ENCODE measurements at regions not wholly inside any gene's neighbourhood (a gene's known extent, or its start where the extent isn't known, plus 50 kb on each side); places are given as distances from the start of the nearest gene placed in this dataset.

- no peak for TF ChIP-seq CTCF (conservative IDR thresholded peaks at IDR 0.05; ENCODE audit: low read depth, low read length)
- no TSS peak for BruUV-seq (replicated peaks)
- no peak overlapping the region for H3K27ac ChIP-seq (ENCODE audit: low read length)
- CTCF ChIA-PET: no interaction called here
- no peaks in the 10 kb centered on the region for H3K4me1 ChIP-seq (ENCODE audit: insufficient read depth, low read length)
- ATAC-seq (no peak), DNase-seq (no peak)
- no peaks in the 10 kb centered on the region for H4K20me1 ChIP-seq (ENCODE audit: low read length)
- H3K9ac ChIP-seq (ENCODE audit: low read length): no peak overlapping the region
- H3K27me3 ChIP-seq (ENCODE audit: low read length): no peaks in the 10 kb centered on the region
- intact Hi-C loops (cut with micrococcal nuclease): no loop called here
- H3K4me2 ChIP-seq (ENCODE audit: low read length): no peak overlapping the region
- no peaks in the 10 kb centered on the region for H3K79me2 ChIP-seq (ENCODE audit: low read length)
- no peaks in the 10 kb centered on the region for H3K9me3 ChIP-seq (ENCODE audit: low read length)
- H3K36me3 ChIP-seq (ENCODE audit: low read depth, low read length): no peaks in the 10 kb centered on the region
- H3K4me3 ChIP-seq (ENCODE audit: low read length): no peak overlapping the region
- no peak overlapping the region for H2AFZ ChIP-seq (ENCODE audit: low read length)
- H3F3A ChIP-seq (ENCODE audit: low read length, unreplicated experiment): no peaks in the 10 kb centered on the region
- POLR2A ChIA-PET (ENCODE audit: unreplicated experiment): no interaction called here
- H3K9me2 ChIP-seq (replicated peaks; ENCODE audit: low read length): no peaks in the 10 kb centered on the region
Observed at GRCh38 chr2:146238254-146238966, 1606.4 kb upstream of the ACVR2A start.

GRCh38 chr2:146235158-146235557, 1609.7 kb upstream of the ACVR2A start:
- TF ChIP-seq CTCF (conservative IDR thresholded peaks at IDR 0.05; ENCODE audit: low read depth, low read length): no peak
- no peak for TF ChIP-seq EZH2 (IDR thresholded peaks at IDR 0.05; ENCODE audit: low read length, unreplicated experiment)
- TF ChIP-seq EZH2phosphoT487 (IDR thresholded peaks at IDR 0.05; ENCODE audit: borderline replicate concordance, low read length): no peak
- H3K27me3 ChIP-seq (ENCODE audit: low read length): no peaks in the 10 kb centered on the region
- H3K4me3 ChIP-seq (ENCODE audit: low read length): no peak overlapping the region
- no peak overlapping the region for H3K27ac ChIP-seq (ENCODE audit: low read length)
- ChIA-PET CTCF (no interaction called here), POLR2A (ENCODE audit: unreplicated experiment) (no interaction called here)
- no peaks in the 10 kb centered on the region for H4K20me1 ChIP-seq (ENCODE audit: low read length)
- no peaks in the 10 kb centered on the region for H3K9me3 ChIP-seq (ENCODE audit: low read length)
- no peaks in the 10 kb centered on the region for H3K79me2 ChIP-seq (ENCODE audit: low read length)
- DNase-seq: no peak
- no peaks in the 10 kb centered on the region for H3K36me3 ChIP-seq (ENCODE audit: low read depth, low read length)
- H2AFZ ChIP-seq (ENCODE audit: low read length): no peak overlapping the region
- intact Hi-C loops (cut with micrococcal nuclease): no loop called here
- H3K4me1 ChIP-seq (ENCODE audit: insufficient read depth, low read length): no peaks in the 10 kb centered on the region
- H3K9ac ChIP-seq (ENCODE audit: low read length): no peak overlapping the region
- no peak for ATAC-seq
- no TSS peak for BruUV-seq (replicated peaks)
- H3F3A ChIP-seq (ENCODE audit: low read length, unreplicated experiment): no peaks in the 10 kb centered on the region
- H3K9me2 ChIP-seq (replicated peaks; ENCODE audit: low read length): no peaks in the 10 kb centered on the region
- no peak overlapping the region for H3K4me2 ChIP-seq (ENCODE audit: low read length)

GRCh38 chr2:146229508-146230155, 1615.2 kb upstream of the ACVR2A start:
- Histone ChIP-seq H3K4me2 (ENCODE audit: low read length) (no peak overlapping the region), H3K36me3 (ENCODE audit: low read depth, low read length) (no peaks in the 10 kb centered on the region), H3K79me2 (ENCODE audit: low read length) (no peaks in the 10 kb centered on the region), H3K4me3 (ENCODE audit: low read length) (no peak overlapping the region), H4K20me1 (ENCODE audit: low read length) (no peaks in the 10 kb centered on the region), H3F3A (ENCODE audit: low read length, unreplicated experiment) (no peaks in the 10 kb centered on the region), H3K27ac (ENCODE audit: low read length) (no peak overlapping the region), H2AFZ (ENCODE audit: low read length) (no peak overlapping the region), H3K9me3 (ENCODE audit: low read length) (no peaks in the 10 kb centered on the region), H3K9me2 (replicated peaks; ENCODE audit: low read length) (no peaks in the 10 kb centered on the region), H3K9ac (ENCODE audit: low read length) (no peak overlapping the region), H3K27me3 (ENCODE audit: low read length) (no peaks in the 10 kb centered on the region), H3K4me1 (ENCODE audit: insufficient read depth, low read length) (no peaks in the 10 kb centered on the region)
- DNase-seq (no peak), ATAC-seq (no peak)
- intact Hi-C loops (cut with micrococcal nuclease): no loop called here
- CTCF ChIA-PET: no interaction called here
- TF ChIP-seq CTCF (conservative IDR thresholded peaks at IDR 0.05; ENCODE audit: low read depth, low read length) (no peak), EZH2phosphoT487 (IDR thresholded peaks at IDR 0.05; ENCODE audit: borderline replicate concordance, low read length) (no peak), EZH2 (IDR thresholded peaks at IDR 0.05; ENCODE audit: low read length, unreplicated experiment) (no peak)
- BruUV-seq (replicated peaks): no TSS peak
- POLR2A ChIA-PET (ENCODE audit: unreplicated experiment): no interaction called here

Data from PC-3 (cell line).